NK-92 (cell line): ENCODE measurements at regions not wholly inside any gene's neighbourhood (a gene's known extent, or its start where the extent isn't known, plus 50 kb on each side); places are given as distances from the start of the nearest gene placed in this dataset.
"Not testable (repeated sequence)": the region's sequence is repeated elsewhere in the genome, so short reads cannot be mapped to it uniquely, and the experiment has no call there.

ENCODE experiments used
- DNase-seq: peaks from one replicate; lab custom pipeline; 2025; ENCODE audit not compliant: unreplicated experiment; lab: John Stamatoyannopoulos, UW

DNA sequence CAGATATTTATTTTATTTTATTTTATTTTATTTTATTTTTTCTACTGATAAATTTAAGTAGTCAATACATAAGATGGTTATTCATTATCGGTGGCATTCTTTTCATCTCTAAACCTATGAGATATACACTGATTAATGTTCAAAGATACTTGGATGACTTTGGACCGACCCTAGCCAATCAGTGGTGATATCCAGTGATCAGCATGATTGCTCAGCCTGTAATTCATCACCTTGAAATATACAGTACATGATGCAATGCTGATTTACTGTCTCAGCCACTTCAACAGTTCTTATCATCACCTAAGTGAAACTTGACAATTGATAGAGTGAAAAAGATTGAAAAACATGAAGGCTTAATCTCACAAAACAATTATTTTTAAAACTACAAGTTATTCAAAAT lies 1651.0 kb downstream of the REEP3 start:
- DNase-seq: no peak

DNA sequence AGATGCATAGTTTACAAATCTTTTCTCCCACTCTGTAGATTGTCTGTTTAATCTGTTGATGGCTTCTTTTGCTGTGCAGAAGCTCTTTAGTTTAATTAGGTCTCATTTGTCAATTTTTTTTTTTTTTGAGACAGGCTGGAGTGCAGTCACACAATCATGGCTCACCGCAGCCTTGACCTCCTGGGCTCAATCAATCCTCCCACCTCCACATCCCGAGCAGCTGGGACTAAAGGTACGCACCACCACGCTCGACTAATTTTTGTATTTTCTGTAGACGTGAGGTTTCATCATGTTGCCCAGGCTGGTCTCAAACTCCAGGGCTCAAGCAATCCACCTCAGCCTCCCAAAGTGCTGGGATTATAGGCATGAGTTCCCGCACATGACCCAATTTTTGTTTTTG lies 1655.8 kb downstream of the REEP3 start:
- DNase-seq: no peak

DNA sequence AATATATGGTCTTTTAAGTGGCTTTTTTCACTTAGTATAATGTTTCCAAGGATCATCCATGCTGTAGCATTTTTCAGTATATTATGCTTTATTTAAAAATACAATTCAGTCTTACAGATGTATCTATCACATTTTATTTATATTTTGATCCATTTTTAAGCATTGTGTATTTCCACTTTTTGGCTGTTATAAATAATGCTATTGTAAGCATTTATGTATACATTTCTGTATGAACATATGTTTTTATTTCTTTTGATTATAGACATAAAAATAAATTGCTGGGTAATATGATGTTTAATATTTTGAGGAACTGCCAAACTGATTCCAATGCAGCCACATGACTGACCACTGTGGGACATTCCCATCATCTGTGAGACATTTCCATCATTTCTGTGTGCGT lies 1662.0 kb downstream of the REEP3 start:
- no peak for DNase-seq

DNA sequence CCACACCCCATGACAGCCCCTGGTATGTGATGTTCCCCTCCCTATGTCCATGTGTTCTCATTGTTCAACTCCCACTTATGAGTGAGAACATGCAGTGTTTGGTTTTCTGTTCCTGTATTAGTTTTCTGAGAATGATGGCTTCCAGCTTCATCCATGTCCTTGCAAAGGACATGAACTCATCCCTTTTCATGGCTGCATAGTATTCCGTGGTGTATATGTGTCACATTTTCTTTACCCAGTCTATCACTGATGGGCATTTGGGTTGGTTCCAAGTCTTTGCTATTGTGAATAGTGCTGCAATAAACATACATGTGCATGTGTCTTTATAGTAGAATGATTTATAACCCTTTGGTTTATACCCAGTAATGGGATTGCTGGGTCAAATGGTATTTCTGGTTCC lies 1665.5 kb downstream of the REEP3 start:
- not testable (repeated sequence) for DNase-seq

DNA sequence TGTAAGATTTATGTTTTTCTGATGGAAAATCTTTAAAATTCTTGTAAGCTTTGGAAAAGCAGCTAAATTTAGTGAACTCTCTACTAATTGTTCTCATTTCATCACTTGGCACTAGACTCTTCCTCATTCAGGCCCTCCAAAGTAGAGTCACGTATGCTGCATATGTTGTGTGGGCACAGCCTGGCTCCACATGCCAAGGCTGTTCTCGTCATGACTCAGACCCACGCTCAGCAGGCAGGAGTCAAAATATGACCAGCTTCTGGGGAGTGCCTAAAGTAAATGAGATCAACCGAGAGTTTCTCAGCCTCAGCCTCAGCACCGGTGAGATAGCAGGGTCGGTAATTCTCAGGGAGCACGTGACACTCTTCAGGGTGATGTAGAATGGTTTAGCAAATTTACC lies 1672.9 kb downstream of the REEP3 start:
- DNase-seq: no peak

DNA sequence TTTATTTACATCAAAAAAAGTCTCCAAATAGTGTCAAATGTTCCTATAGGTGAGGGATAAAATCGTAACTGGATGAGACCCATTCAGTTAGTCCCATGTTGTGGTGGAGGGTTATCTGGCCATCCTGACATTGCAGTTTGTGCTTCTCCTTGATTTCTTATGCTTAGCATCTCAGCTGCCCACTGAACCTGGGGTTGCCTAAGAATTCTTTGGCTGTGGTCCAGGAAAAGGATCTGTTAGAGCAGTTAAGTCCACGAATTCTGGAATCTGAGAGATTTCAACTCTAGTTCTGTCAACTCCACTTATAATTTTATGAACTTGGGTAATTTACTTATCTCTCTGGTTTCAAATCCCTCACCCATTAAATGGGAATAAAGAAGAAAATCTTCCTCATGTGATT lies 1673.4 kb downstream of the REEP3 start:
- no peak for DNase-seq

DNA sequence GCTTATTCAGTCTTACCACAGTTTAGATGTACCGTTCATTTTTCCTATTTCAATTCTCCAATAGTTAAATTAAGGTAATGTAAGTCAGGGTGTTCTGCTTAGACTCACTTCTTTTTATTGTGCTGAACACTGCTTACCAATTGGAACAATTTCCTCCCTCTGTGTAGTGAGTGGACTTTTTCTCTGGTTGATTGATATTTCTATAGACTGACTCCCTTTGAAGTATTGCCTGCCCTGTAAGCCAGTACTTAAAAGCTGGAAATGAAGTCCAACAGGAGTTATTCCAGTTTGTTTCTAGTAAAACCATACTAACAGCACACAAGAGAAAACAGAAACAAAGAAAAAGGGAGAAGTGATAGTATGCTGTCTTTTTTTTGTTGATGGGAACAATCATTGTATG lies 1674.9 kb downstream of the REEP3 start:
- DNase-seq: no peak

DNA sequence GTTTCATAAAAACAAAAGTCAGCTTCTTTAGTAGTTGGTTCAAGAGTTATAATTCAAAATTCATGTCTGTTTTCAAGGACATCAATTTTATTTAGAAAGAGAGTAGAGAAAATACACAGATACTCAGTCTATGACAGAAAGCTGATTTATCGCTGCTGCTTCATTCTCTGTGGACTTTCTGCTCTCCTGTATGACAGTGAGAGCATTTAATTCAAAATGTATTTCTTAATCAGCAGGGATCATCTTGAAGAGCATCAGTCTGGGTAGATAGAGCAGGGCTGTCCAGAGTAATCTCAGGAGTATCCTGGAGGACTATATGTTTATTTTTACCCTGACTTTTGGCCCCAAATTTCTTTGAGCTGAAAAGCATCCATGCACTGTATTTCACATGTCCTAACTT lies 1676.7 kb downstream of the REEP3 start:
- DNase-seq: no peak

DNA sequence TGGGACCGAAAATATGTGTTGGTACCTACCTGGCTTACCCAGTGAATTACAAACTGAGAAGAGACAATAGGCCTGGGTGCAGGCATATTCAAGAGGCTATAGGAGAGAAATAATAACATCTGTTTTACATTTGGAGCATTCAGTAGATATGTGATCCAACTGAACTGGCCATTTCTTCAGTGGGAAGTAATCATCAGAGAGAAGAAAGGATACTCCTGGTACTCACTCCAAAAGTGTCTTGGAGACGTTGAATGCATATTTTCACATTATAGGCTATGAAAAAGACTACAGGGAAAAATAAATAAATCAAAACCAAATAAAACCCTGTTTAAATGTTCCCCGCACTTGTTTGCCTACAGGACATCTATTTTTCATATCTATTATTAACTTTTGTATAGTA lies 1680.3 kb downstream of the REEP3 start:
- no peak for DNase-seq

DNA sequence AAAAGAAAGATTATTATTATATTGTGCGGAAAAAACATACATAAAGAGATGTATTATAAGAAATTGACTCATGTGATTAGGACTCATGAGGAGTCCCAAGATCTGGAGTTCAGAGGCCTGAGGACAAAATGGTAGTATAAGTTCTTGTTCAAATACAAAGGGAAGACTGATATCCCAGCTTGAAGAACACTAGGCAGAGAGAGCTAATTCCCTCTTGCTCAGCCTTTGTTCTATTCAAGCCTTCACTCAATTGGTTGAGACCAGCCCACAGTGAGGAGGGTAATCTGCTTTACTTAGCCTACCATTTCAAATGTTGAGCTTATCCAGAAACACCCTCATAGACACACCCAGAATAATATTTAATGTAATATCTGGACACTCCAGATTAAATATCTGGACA lies 1683.8 kb downstream of the REEP3 start:
- no peak for DNase-seq

DNA sequence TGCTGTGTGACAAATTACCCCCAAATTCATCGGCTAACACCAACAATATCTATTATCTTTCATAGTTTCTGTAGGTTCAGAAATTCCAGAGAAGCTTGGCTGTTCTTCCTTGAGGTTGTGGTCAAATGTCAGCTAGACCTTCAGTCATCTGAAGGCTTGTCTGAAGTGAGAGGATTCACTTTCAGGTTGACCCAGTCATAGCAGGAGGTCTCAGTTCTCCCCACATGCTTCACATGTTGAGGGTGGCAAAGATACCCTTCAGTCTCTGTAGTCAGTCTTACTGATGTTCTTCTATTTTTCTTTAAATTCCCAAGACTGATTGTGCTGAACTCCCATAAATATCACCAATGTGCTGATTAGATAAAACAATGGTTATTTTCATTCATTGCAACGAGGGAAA lies 1692.0 kb downstream of the REEP3 start:
- no peak for DNase-seq

DNA sequence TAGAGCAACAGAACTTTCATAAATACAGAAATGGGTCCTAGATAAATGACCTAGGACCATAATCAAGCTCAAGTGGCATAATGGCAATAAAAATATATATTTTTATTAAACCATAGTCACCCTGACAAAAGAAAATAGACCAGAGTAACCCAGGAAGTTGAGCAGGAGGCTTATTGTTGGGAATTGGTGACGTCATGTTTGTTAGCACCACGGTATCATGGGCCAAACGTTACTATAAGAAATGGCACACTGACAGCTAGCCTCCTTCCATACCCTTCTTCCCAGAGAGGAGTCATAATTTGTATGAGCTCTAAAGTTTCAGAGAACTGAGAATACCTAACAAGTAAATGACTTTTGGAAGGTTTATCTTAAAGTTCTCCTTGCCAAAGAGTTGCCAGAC lies 1698.2 kb downstream of the REEP3 start:
- DNase-seq: no peak

DNA sequence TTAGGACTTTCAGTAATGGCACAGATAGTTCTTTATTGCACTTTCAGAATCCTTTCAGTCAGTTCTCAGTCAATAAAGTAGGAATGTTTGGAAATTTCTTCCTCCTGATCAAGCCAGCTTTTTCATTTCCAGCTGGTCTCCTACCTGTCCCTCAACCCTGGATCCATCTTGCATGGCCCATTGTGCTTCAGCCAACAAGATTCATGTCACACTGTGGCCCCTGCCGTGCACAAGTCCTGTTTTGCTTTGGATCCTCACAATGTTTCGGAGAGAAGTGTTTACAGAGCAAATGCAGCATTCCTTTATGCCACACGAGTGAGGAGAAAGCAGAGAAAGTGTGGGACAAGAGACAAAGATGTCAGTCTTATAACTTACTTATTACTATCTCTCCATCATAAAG lies 1694.7 kb upstream of the LRRTM3 start:
- DNase-seq: no peak

DNA sequence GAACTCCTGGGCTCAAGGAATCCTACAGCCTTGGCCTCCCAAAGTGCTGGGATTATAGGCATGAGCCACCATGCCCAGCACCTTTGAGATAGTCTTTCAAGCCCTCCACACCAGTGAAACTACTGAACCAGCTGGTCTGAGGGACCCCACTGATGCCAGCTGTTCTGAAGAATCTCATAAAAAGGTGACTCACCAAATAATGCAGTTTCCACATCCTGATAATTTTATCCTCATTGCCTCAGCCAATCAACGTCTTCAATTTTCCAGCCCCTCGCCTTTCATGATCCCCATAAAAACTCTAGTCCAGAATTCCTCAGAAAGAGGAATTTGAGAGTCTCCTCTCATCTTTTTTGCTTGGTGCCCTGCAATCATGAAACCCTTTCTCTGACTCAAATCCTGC lies 1691.6 kb upstream of the LRRTM3 start:
- DNase-seq: no peak

DNA sequence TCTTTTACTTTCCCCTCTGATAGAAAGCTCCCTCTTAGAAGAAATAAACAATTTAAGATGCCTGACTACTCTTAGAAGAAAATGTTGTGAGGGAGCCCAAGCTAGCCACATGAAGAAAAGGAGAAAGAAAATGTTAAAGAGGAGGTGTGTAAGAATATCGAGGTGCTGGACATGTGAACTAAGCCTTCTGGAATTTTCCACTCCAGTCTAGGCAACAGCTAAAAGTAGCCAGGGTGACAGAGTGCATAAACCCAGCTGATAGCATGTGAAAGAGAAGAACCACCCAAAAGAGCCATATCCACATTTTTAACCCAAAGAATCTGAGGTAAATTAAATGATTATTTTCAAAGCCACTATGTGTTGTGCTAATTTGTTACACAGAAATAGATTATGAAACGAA lies 1690.6 kb upstream of the LRRTM3 start:
- DNase-seq: no peak

DNA sequence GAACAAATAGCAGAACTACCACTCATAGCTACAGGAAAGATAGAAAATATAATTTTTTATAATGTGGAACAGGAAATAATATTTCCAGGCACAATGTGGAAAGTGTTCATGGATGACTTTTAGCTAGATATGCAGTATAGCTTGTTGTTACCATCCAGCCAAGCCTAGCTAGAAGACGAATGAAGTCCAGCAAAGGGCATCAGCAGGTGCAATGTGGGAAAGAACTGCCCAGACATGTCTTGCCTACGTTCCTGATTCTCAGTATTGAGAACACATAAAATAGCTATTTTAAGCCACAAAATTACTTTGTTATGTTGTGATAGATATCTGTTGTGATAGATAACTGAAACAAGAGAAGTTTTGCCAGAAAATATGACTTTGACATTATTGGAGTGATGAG lies 1690.0 kb upstream of the LRRTM3 start:
- DNase-seq: no peak

DNA sequence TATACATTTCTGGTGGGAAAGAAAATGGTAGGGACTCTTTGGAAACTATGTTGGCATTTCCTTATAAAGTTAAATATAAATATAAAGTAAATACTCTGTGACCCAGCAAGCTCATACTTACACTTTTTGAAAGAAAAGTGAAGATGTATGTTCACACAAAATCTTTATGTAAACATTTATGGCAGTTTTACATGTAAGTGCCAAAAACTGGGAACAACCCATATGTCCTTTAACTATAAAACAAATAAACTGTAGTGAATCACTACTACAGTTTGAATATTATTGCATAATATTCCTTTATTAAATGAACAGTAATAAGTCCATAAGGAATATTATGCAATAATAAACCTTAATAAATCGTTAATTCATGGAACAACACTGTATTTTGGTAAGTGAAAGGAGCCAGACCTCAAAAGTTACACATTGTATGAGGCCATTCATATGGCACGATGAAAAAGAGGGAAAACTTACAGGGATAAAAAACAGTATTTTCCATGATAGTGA lies 1660.3 kb upstream of the LRRTM3 start:
- DNase-seq: no peak

DNA sequence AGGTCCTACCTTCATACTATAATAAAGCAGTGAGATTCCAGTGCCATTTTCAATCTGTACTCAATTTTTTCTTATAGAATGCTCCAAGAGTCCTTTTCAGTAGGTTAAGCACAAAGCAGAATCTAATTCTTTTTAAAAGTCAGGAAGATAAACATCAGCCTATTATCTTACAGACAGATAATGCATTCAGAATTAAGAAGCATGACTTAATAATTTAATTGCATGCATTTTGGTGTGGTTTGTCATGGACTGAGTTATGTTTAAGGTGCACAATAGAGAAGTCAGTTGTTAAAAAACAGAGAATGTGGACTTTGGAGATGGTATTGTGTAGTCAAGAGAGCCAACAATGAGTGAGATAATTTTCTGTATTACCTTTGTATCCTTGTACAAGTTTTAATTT lies 1656.3 kb upstream of the LRRTM3 start:
- DNase-seq: not testable (repeated sequence)

DNA sequence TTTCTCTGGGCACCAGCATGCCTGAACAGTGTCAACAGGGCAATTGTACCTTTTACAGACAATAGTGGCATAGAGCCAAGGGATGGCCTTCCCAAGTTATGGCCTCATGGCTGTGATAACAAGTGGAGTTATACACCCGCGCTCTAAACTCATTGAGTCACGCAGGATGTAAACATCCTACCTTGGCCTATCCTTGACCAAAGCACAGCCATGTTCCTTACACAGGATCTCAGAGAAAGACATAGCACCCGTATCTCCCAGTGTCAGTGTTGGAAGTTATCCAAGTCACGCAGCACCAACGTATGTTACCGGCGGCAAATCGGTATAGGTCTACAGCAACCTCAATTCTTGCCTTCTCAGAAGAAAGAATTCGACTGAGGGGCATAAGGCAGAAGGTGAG lies 1654.9 kb upstream of the LRRTM3 start:
- DNase-seq: no peak

DNA sequence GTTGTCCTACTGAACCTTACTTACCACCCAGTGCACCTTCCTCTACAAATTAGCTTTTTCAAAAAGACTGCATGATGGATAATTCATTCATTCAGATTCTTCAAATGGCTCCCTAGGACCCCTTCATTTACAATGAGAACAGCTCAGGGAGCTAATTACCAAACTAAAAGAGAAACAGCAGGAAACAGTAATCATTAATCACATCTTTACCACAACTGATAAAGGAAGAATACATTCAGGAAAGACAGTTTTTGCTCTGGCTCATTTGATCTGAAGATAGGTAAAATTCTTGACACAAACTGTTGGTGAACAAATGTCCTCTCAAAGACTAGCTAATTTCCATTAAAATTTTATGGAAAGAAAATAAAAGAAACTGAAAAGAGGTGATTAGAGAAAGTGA lies 1652.7 kb upstream of the LRRTM3 start:
- DNase-seq: no peak

DNA sequence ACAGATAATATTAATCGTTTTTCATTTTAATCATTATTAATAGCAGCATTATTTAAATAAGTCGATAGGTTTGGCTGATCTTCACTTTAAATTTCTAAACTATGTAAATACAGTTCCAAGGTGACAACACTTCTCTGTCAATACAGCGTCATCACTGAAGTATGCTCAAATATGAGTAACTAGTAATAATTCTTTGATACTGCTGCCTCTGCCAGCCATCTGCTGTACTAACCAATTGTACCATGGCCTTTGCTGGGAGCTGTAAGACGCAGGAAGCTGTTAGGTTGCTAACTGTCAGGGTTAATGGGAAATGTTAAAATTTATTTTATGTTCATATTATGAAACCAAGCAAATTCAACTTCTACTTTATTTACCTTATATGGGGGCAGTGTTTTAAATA lies 1650.5 kb upstream of the LRRTM3 start:
- DNase-seq: no peak

DNA sequence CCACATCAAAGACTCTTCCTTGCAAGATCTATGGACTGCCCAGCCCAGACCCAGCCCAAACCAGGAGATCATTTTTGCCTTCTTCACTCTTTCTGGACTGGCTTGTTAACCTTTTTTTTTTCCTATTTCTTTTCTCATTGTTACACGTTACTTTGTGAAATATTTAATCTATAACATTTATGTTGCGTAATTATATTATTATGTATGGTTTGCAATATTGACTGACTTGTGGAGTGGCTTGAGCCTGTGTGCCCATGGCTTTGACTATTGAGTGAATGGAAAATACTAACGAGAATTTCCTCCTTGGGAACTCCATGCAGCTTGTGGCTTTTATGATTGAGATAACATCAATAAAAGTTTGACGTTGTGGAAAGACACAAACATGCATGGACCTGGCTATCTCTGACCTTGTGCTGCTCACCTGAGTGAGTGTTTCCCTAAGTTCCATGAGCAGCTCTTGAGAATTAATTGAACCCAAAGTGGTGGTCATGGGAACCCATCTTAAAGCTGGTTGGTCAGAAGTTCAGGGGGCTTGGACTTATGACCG lies 1641.3 kb upstream of the LRRTM3 start:
- no peak for DNase-seq

DNA sequence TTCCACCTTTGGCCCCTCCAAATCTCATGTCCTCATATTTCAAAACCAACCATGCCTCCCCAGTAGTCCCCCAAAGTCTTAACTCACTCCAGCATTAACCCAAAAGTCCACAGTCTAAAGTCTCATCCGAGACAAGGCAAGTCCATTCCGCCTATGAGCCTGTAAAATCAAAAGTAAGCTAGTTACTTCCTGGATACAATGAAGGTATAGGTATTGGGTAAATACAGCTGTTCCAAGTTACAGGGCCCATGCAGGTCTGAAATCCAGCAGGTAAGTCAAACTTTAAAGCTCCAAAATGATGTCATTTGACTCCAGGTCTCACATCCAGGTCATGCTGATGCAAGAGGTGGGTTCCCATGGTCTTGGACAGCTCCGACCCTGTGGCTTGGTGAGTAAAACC lies 1640.1 kb upstream of the LRRTM3 start:
- not testable (repeated sequence) for DNase-seq

DNA sequence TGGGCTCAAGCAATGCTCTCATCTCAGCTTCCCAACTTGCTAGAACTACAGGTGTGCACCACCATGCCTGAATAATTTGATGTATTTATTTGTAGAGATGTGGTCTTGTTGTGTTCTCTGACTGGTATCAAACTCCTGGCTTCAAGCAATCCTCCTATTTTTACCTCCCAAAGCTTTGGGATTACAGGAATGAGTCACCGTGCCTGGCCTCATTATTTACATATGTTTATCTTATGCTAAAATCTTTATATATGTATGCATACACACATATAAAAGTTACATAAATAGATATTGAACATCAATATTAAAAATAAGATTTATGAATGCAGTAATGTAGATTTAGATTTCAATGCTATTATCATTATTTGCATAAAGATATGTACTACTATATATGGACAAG lies 1634.5 kb upstream of the LRRTM3 start:
- no peak for DNase-seq
